Naive thymus-derived CD8-positive, alpha-beta T cell (primary cell): ENCODE measurements at regions not wholly inside any gene's neighbourhood (a gene's known extent, or its start where the extent isn't known, plus 50 kb on each side); places are given as distances from the start of the nearest gene placed in this dataset.
"Not testable (repeated sequence)": the region's sequence is repeated elsewhere in the genome, so short reads cannot be mapped to it uniquely, and the experiment has no call there.

Experiments used
- ATAC-seq, 2 donors: fragments of 150-1000 bp; cut with Tn5 transposase in 1 of 2; sonication (Bioruptor Pico), chemical (Tn5 transposase) in 1 of 2; 1 replicate in 1 of 2; 2 replicates in 1 of 2; pipeline ENCODE4 v1.10.0; 2021; ENCODE audit warnings: mild to moderate bottlenecking in 2 of 2, moderate library complexity in 2 of 2
- POLR2A ChIA-PET: fragments of 350-600 bp; sonication (Branson Sonifier 250); formaldehyde crosslinking; loops from one replicate; lab custom pipeline; 2021; ENCODE audit warnings: antibody characterized with exemption; lab: Charles Lee
- DNase-seq, 10 donors: peaks; one replicate each; pipeline versions ENCODE4 v3.0.0 to v3.0.0-alpha.2; 2020 to 2022
- H3K27ac Mint-ChIP-seq, 10 donors: one replicate each; pipeline ENCODE4 v1.8.0; 2020 to 2022; ENCODE audit warnings: mild to moderate bottlenecking in 10 of 10, mixed read lengths in 10 of 10, moderate library complexity in 4 of 10, inconsistent platforms in 1 of 10
- H3K27me3 Mint-ChIP-seq, 5 donors: one replicate each; pipeline ENCODE4 v1.8.0; 2021 to 2022; ENCODE audit warnings: mixed read lengths in 5 of 5
- H3K36me3 Mint-ChIP-seq, 3 donors: one replicate each; pipeline ENCODE4 v1.8.0; 2020 to 2022; ENCODE audit warnings: mixed read lengths in 3 of 3, mild to moderate bottlenecking in 2 of 3, inconsistent platforms in 1 of 3
- H3K4me1 Mint-ChIP-seq, 4 donors: one replicate each; pipeline ENCODE4 v1.8.0; 2021 to 2022; ENCODE audit warnings: mixed read lengths in 4 of 4
- H3K4me3 Mint-ChIP-seq, 10 donors: one replicate each; pipeline ENCODE4 v1.8.0; 2020 to 2022; ENCODE audit warnings: mild to moderate bottlenecking in 10 of 10, mixed read lengths in 10 of 10, moderate library complexity in 6 of 10, inconsistent platforms in 1 of 10
- H3K9me3 Mint-ChIP-seq, 9 donors: one replicate each; pipeline ENCODE4 v1.8.0; 2020 to 2022; ENCODE audit warnings: mixed read lengths in 9 of 9, mild to moderate bottlenecking in 3 of 9, inconsistent platforms in 1 of 9, moderate library complexity in 1 of 9

- H3K9me3 Mint-ChIP-seq = peaks cover 2 to 27% (median 8%) of the 10 kb centered on the region in 9 donors
- no peak overlapping the region for H3K4me3 Mint-ChIP-seq
- POLR2A ChIA-PET = no interaction called here
- ATAC-seq = no peak
- peaks cover 0 to 4% (median 0%) of the 10 kb centered on the region in 3 donors for H3K36me3 Mint-ChIP-seq
- DNase-seq = no peak
- H3K27ac Mint-ChIP-seq = no peak overlapping the region
- H3K27me3 Mint-ChIP-seq = no peaks in the 10 kb centered on the region
- no peaks in the 10 kb centered on the region for H3K4me1 Mint-ChIP-seq
Observed at GRCh38 chr5:12985142-12985541, 959.3 kb downstream of the DNAH5 start.

- Mint-ChIP-seq H3K36me3 (peaks cover 0 to 7% (median 0%) of the 10 kb centered on the region in 3 donors), H3K4me1 (no peaks in the 10 kb centered on the region), H3K27me3 (no peaks in the 10 kb centered on the region), H3K27ac (no peak overlapping the region), H3K4me3 (no peak overlapping the region), H3K9me3 (peaks cover 0 to 19% (median 4%) of the 10 kb centered on the region in 9 donors)
- DNase-seq (no peak), ATAC-seq (no peak)
- POLR2A ChIA-PET = no interaction called here
Observed at GRCh38 chr5:12974856-12975255, 969.6 kb downstream of the DNAH5 start.

- Mint-ChIP-seq H3K4me1 (no peaks in the 10 kb centered on the region), H3K9me3 (peaks cover 0 to 28% (median 10%) of the 10 kb centered on the region in 9 donors), H3K27ac (no peak overlapping the region), H3K4me3 (no peak overlapping the region), H3K36me3 (peaks cover 0 to 5% (median 0%) of the 10 kb centered on the region in 3 donors), H3K27me3 (no peaks in the 10 kb centered on the region)
- DNase-seq (no peak), ATAC-seq (no peak)
- POLR2A ChIA-PET = no interaction called here
Observed at GRCh38 chr5:12965804-12966203, 978.7 kb downstream of the DNAH5 start.

GRCh38 chr5:12959713-12960112, 984.8 kb downstream of the DNAH5 start:
- Mint-ChIP-seq H3K27ac (no peak overlapping the region), H3K4me3 (no peak overlapping the region), H3K27me3 (no peaks in the 10 kb centered on the region), H3K36me3 (no peaks in the 10 kb centered on the region), H3K4me1 (no peaks in the 10 kb centered on the region), H3K9me3 (peaks cover 0 to 21% (median 0%) of the 10 kb centered on the region in 9 donors)
- DNase-seq (no peak), ATAC-seq (no peak)
- POLR2A ChIA-PET = no interaction called here

- Mint-ChIP-seq H3K27ac (no peak overlapping the region), H3K4me1 (no peaks in the 10 kb centered on the region), H3K9me3 (peaks cover 0 to 20% (median 9%) of the 10 kb centered on the region in 9 donors), H3K4me3 (no peak overlapping the region), H3K36me3 (no peaks in the 10 kb centered on the region), H3K27me3 (no peaks in the 10 kb centered on the region)
- DNase-seq = no peak
- no peak for ATAC-seq
- POLR2A ChIA-PET = no interaction called here
Observed at GRCh38 chr5:12952409-12952808, 992.1 kb downstream of the DNAH5 start.

- ATAC-seq (no peak), DNase-seq (no peak)
- Mint-ChIP-seq H3K4me3 (no peak overlapping the region), H3K9me3 (peaks cover under 1 to 20% (median 11%) of the 10 kb centered on the region in 9 donors), H3K4me1 (no peaks in the 10 kb centered on the region), H3K27me3 (no peaks in the 10 kb centered on the region), H3K36me3 (no peaks in the 10 kb centered on the region), H3K27ac (no peak overlapping the region)
- POLR2A ChIA-PET = no interaction called here
Observed at GRCh38 chr5:12951846-12952245, 992.6 kb downstream of the DNAH5 start.

- POLR2A ChIA-PET = no interaction called here
- Mint-ChIP-seq H3K27me3 (no peaks in the 10 kb centered on the region), H3K36me3 (no peaks in the 10 kb centered on the region), H3K9me3 (peaks cover 5 to 32% (median 14%) of the 10 kb centered on the region in 9 donors), H3K27ac (no peak overlapping the region), H3K4me3 (no peak overlapping the region), H3K4me1 (no peaks in the 10 kb centered on the region)
- DNase-seq (no peak), ATAC-seq (no peak)
Observed at GRCh38 chr5:12947379-12947778, 997.1 kb downstream of the DNAH5 start.

- H3K36me3 Mint-ChIP-seq, H3K4me3 Mint-ChIP-seq, POLR2A ChIA-PET, H3K27me3 Mint-ChIP-seq, H3K4me1 Mint-ChIP-seq, H3K27ac Mint-ChIP-seq, DNase-seq, ATAC-seq: not testable (repeated sequence)
- H3K9me3 Mint-ChIP-seq = peaks cover 5 to 28% (median 14%) of the 10 kb centered on the region in 9 donors
Observed at GRCh38 chr5:12945477-12945876, 999.0 kb downstream of the DNAH5 start.

- ATAC-seq (no peak), DNase-seq (no peak)
- Mint-ChIP-seq H3K27me3 (no peaks in the 10 kb centered on the region), H3K27ac (no peak overlapping the region), H3K36me3 (no peaks in the 10 kb centered on the region), H3K9me3 (peaks cover 0 to 23% (median 10%) of the 10 kb centered on the region in 9 donors), H3K4me3 (no peak overlapping the region), H3K4me1 (no peaks in the 10 kb centered on the region)
- POLR2A ChIA-PET = no interaction called here
Observed at GRCh38 chr5:12936221-12936620, 1008.3 kb downstream of the DNAH5 start.

GRCh38 chr5:12934722-12935121, 1009.8 kb downstream of the DNAH5 start:
- POLR2A ChIA-PET = no interaction called here
- no peak for DNase-seq
- no peaks in the 10 kb centered on the region for H3K36me3 Mint-ChIP-seq
- H3K9me3 Mint-ChIP-seq = peaks cover 0 to 25% (median 5%) of the 10 kb centered on the region in 9 donors
- H3K27me3 Mint-ChIP-seq = no peaks in the 10 kb centered on the region
- no peaks in the 10 kb centered on the region for H3K4me1 Mint-ChIP-seq
- ATAC-seq = no peak
- no peak overlapping the region for H3K4me3 Mint-ChIP-seq
- H3K27ac Mint-ChIP-seq = no peak overlapping the region

- DNase-seq (no peak), ATAC-seq (no peak)
- H3K36me3 Mint-ChIP-seq = no peaks in the 10 kb centered on the region
- no peaks in the 10 kb centered on the region for H3K27me3 Mint-ChIP-seq
- POLR2A ChIA-PET = no interaction called here
- no peaks in the 10 kb centered on the region for H3K4me1 Mint-ChIP-seq
- H3K4me3 Mint-ChIP-seq = no peak overlapping the region
- H3K27ac Mint-ChIP-seq = no peak overlapping the region
- peaks cover 2 to 12% (median 6%) of the 10 kb centered on the region in 9 donors for H3K9me3 Mint-ChIP-seq
Observed at GRCh38 chr5:12920527-12920926, 1016.3 kb upstream of the CTNND2 start.

- Mint-ChIP-seq H3K9me3 (peaks cover 0 to 28% (median 15%) of the 10 kb centered on the region in 9 donors), H3K27ac (no peak overlapping the region), H3K36me3 (no peaks in the 10 kb centered on the region), H3K4me1 (no peaks in the 10 kb centered on the region), H3K27me3 (no peaks in the 10 kb centered on the region), H3K4me3 (no peak overlapping the region)
- no peak for DNase-seq
- POLR2A ChIA-PET = no interaction called here
- ATAC-seq = no peak
Observed at GRCh38 chr5:12911156-12911555, 1006.9 kb upstream of the CTNND2 start.

- Mint-ChIP-seq H3K4me1 (no peaks in the 10 kb centered on the region), H3K27ac (no peak overlapping the region), H3K4me3 (no peak overlapping the region), H3K36me3 (no peaks in the 10 kb centered on the region), H3K27me3 (no peaks in the 10 kb centered on the region), H3K9me3 (peaks cover 0 to 28% (median 14%) of the 10 kb centered on the region in 9 donors)
- no peak for DNase-seq
- POLR2A ChIA-PET = no interaction called here
- ATAC-seq = no peak
Observed at GRCh38 chr5:12910641-12911040, 1006.4 kb upstream of the CTNND2 start.

GRCh38 chr5:12902611-12903010, 998.4 kb upstream of the CTNND2 start:
- no peak for ATAC-seq
- Mint-ChIP-seq H3K27ac (no peak overlapping the region), H3K27me3 (no peaks in the 10 kb centered on the region), H3K4me3 (no peak overlapping the region), H3K36me3 (peaks cover 0 to 4% (median 0%) of the 10 kb centered on the region in 3 donors), H3K4me1 (no peaks in the 10 kb centered on the region), H3K9me3 (peaks cover 0 to 27% (median 9%) of the 10 kb centered on the region in 9 donors)
- POLR2A ChIA-PET = no interaction called here
- no peak for DNase-seq
